Fibroblast of pulmonary artery (primary cell): ENCODE measurements at regions not wholly inside any gene's neighbourhood (a gene's known extent, or its start where the extent isn't known, plus 50 kb on each side); places are given as distances from the start of the nearest gene placed in this dataset.

Experiments
- DNase-seq: peaks from one replicate; pipeline ENCODE4 v3.0.0-alpha.2; 2010; ENCODE audit warnings: low read depth
- H3K4me3 ChIP-seq: replicated peaks from 2 replicates; pipeline ENCODE4 v1.5.1; 2011; ENCODE audit warnings: low read depth, mild to moderate bottlenecking, control low read depth, low read length, moderate library complexity
- TF ChIP-seq, protein P1 (sequence below): IDR thresholded peaks from 2 replicates; pipeline ENCODE4 v1.5.1; 2011; ENCODE audit warnings: mild to moderate bottlenecking, control low read depth, low read length, inconsistent platforms; ENCODE audit errors: missing control alignments

DNA sequence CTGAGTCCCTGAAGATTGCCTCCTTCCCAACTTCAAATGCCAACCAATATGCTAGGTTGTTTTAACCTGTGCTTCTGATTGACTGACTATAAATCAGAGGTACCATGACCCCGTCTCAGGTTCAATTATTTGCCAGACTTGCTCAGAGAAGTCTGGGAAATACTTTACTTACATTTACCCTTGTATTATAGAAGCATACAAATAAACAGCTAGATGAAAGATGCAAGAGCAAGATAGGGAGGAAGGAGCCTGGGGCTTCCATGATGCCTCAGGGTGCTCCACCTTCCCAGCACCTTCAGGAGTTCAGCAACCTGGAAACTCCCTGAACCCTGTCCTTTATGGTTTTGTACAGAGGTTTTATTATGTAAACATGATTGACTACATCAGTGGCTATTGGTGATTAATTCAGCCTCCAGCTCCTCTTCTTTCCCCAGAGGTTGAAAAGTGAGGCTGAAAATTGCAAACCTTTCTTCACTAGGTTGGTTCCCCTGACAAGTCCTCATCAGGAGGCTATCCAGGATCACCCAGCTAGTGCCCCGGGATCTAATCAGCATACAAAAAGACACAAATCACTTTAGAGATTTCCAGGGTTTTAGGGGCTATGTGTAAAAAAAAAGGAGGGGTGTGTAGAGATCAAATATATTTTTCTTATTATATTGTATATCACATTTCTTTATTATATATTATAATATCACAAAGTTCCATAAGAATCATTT lies 547.7 kb downstream of the EPM2A start:
- TF ChIP-seq, protein P1, sequence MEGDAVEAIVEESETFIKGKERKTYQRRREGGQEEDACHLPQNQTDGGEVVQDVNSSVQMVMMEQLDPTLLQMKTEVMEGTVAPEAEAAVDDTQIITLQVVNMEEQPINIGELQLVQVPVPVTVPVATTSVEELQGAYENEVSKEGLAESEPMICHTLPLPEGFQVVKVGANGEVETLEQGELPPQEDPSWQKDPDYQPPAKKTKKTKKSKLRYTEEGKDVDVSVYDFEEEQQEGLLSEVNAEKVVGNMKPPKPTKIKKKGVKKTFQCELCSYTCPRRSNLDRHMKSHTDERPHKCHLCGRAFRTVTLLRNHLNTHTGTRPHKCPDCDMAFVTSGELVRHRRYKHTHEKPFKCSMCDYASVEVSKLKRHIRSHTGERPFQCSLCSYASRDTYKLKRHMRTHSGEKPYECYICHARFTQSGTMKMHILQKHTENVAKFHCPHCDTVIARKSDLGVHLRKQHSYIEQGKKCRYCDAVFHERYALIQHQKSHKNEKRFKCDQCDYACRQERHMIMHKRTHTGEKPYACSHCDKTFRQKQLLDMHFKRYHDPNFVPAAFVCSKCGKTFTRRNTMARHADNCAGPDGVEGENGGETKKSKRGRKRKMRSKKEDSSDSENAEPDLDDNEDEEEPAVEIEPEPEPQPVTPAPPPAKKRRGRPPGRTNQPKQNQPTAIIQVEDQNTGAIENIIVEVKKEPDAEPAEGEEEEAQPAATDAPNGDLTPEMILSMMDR, result no peak
- no peak for DNase-seq
- no peak overlapping the region for H3K4me3 ChIP-seq

DNA sequence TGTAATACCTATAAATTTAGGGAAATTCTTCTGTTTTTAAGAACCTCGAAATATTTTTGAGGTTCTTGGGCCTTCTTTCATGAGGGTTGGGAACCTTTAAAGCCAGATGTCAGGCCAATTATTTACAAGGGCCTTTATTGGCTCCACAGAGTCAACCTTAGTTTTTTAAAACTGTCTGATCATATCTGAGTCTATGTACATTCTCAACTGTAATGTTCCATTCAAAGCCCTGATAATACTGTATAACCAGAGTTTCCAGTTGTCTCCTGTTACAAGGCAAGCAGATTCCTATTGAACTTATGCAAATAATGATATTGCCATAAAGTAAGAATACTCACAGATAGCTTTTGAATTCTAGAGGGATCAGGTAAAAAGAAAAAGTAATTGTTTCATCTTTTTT lies 545.5 kb downstream of the EPM2A start:
- DNase-seq, result no peak
- H3K4me3 ChIP-seq, result no peak overlapping the region
- TF ChIP-seq, protein P1, result no peak

DNA sequence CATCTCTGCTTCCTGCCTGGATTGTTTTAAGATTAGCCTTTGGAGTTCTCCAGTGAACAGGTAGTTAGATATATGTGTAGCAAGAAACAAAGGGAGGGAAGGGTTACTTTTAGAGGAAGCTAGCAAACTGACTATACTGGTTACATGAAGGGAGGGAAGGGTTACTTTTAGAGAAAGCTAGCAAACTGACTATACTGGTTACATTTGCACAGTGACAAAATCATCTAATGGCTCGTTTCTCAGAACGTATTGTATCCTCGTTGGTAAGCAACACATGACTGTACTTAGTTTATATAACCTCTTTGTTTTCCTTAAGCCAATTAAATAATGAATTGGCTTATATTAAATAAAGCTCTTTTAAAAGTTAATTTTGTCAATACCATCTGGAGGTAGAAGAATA lies 540.9 kb downstream of the EPM2A start:
- no peak for DNase-seq
- TF ChIP-seq, protein P1, result no peak
- H3K4me3 ChIP-seq, result no peak overlapping the region

DNA sequence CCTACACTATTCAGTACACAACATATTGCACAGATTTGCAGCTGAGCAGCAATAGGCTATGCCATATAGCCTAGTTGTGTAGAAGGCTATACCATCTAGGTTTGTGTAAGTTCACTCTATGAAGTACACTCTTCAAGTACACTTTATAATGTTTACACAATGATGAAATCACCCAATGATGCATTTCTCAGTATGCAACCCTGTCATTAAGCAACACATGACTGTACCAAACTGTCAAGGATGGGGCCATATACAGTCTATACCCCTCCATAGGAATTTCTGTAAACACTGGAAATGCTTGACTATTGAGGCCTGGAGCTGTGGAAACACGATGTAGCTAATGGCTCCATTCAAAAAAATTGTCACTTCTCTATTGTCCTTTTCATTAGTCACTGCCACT lies 535.4 kb downstream of the EPM2A start:
- TF ChIP-seq, protein P1, result no peak
- peak; percentile 36 for DNase-seq
- H3K4me3 ChIP-seq, result no peak overlapping the region

DNA sequence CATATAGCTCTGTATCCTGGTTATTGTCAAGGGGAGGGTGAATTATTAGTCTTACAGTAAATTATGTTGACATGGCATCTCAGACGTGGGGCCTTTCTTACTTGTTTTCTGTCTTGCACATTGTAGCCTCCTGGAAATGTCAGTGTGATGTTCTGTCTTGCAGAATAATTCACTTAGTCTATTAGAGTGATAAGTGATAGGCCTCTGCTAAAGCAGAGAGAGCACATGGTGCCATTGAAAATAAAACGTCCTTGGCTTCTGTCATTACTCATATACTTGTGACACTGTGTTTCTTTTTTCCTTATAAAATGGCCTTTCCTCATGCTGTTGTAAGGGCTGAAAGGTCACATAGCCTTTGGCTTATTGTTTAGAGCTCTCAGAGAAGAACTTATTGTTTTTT lies 531.0 kb downstream of the EPM2A start:
- TF ChIP-seq, protein P1, result no peak
- no peak for DNase-seq
- no peak overlapping the region for H3K4me3 ChIP-seq

DNA sequence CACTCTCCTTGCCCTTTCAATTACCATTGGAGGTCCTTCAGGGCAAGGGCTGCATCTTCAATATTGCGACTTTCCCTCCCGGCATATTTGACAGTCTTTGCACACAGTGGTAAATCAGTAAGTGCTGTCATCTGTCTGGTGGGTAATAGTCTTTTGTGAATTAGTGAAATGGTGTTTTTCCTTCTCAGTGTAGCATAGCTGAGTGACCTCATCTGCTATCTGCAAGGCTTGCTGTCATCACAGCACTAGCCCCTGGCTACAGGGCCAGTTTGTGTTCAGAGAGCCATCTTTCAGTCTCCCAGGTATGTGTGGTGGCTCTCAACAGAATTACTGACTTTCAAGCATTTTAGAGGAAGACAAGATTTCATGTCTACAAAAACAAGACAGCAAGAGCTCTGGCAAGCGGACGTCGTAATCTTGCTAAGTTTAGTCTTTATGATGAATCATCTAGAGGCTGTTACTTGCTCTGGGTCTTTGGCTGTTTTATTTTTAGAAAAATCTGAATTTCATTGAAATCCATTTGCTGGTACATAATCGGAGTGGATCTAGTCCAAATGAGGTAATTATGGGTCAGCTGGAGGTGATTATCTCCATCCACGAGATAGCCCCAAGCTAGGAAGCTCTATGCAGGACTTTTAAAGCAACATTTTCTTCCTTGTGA lies 528.9 kb downstream of the EPM2A start:
- TF ChIP-seq, protein P1, result no peak
- DNase-seq, result peak; percentile 49
- no peak overlapping the region for H3K4me3 ChIP-seq
